Ishikawa (cell line): ENCODE measurements at regions not wholly inside any gene's neighbourhood (a gene's known extent, or its start where the extent isn't known, plus 50 kb on each side); places are given as distances from the start of the nearest gene placed in this dataset.

Source experiments
- CEBPB ChIP-seq: IDR thresholded peaks from 2 replicates; pipeline ENCODE4 v1.6.1; 2012
- CREB1 ChIP-seq: IDR thresholded peaks from 2 replicates; pipeline ENCODE4 v1.6.1; 2012; ENCODE audit warnings: low read depth
- EGR1 ChIP-seq: IDR thresholded peaks from 2 replicates; pipeline ENCODE4 v1.6.1; 2012
- EP300 ChIP-seq: IDR thresholded peaks from 2 replicates; pipeline ENCODE4 v1.6.1; 2012; ENCODE audit warnings: borderline replicate concordance
- MAX ChIP-seq: IDR thresholded peaks from 2 replicates; pipeline ENCODE4 v1.6.1; 2012
- NFIC ChIP-seq: IDR thresholded peaks from 2 replicates; pipeline ENCODE4 v1.6.1; 2012
- RAD21 ChIP-seq: IDR thresholded peaks from 2 replicates; pipeline ENCODE4 v1.6.1; 2012; ENCODE audit warnings: low read depth
- REST ChIP-seq: IDR thresholded peaks from 2 replicates; pipeline ENCODE4 v1.6.1; 2012; ENCODE audit warnings: low read depth, mild to moderate bottlenecking
- TAF1 ChIP-seq: IDR thresholded peaks from 2 replicates; pipeline ENCODE4 v1.6.1; 2012; ENCODE audit warnings: low read depth, mild to moderate bottlenecking
- TEAD4 ChIP-seq: IDR thresholded peaks from 2 replicates; pipeline ENCODE4 v1.6.1; 2012
- YY1 ChIP-seq: IDR thresholded peaks from 2 replicates; pipeline ENCODE4 v1.6.1; 2012; ENCODE audit warnings: low read depth

GRCh38 chr4:27242217-27242616 is 381.6 kb downstream of the STIM2 start:
- TF ChIP-seq YY1: no peak
- TF ChIP-seq CEBPB: no peak
- no peak for TF ChIP-seq MAX
- no peak for TF ChIP-seq RAD21
- TF ChIP-seq EGR1: no peak
- TF ChIP-seq TEAD4: no peak
- TF ChIP-seq CREB1: no peak
- TF ChIP-seq TAF1: no peak
- no peak for TF ChIP-seq REST
- TF ChIP-seq EP300: no peak
- no peak for TF ChIP-seq NFIC
